GM10266 (cell line): ENCODE measurements at regions not wholly inside any gene's neighbourhood (a gene's known extent, or its start where the extent isn't known, plus 50 kb on each side); places are given as distances from the start of the nearest gene placed in this dataset.

ENCODE experiments used
- DNase-seq: peaks from one replicate; pipeline ENCODE4 v3.0.0; 2012; ENCODE audit errors: extremely low spot score
- TF ChIP-seq, protein P1 (sequence below): IDR thresholded peaks from 2 replicates; pipeline ENCODE4 v1.5.1; 2012; ENCODE audit warnings: mild to moderate bottlenecking, low read depth; ENCODE audit not compliant: control insufficient read depth, insufficient read depth; ENCODE audit errors: missing control alignments

DNA sequence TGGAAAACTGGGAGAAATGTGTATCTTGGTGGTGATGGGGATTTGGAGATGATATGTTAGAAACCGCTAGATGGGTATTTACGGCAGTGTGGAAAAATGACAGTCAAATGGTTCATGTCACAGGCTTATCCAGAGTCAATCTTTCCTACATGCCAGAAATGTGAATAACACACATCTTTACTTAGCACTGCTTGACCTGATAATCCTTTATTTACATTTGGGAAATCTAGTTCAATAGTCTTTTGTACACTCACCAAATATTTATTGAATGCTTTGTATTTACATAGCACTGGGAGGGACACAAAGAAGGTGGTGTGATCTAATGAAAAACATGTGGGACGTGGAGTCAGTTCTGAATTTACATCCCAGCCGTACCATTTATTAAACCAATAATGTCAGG is 208.2 kb downstream of the DIO2 start:
- DNase-seq, result no peak
- TF ChIP-seq, protein P1, sequence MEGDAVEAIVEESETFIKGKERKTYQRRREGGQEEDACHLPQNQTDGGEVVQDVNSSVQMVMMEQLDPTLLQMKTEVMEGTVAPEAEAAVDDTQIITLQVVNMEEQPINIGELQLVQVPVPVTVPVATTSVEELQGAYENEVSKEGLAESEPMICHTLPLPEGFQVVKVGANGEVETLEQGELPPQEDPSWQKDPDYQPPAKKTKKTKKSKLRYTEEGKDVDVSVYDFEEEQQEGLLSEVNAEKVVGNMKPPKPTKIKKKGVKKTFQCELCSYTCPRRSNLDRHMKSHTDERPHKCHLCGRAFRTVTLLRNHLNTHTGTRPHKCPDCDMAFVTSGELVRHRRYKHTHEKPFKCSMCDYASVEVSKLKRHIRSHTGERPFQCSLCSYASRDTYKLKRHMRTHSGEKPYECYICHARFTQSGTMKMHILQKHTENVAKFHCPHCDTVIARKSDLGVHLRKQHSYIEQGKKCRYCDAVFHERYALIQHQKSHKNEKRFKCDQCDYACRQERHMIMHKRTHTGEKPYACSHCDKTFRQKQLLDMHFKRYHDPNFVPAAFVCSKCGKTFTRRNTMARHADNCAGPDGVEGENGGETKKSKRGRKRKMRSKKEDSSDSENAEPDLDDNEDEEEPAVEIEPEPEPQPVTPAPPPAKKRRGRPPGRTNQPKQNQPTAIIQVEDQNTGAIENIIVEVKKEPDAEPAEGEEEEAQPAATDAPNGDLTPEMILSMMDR, result no peak

DNA sequence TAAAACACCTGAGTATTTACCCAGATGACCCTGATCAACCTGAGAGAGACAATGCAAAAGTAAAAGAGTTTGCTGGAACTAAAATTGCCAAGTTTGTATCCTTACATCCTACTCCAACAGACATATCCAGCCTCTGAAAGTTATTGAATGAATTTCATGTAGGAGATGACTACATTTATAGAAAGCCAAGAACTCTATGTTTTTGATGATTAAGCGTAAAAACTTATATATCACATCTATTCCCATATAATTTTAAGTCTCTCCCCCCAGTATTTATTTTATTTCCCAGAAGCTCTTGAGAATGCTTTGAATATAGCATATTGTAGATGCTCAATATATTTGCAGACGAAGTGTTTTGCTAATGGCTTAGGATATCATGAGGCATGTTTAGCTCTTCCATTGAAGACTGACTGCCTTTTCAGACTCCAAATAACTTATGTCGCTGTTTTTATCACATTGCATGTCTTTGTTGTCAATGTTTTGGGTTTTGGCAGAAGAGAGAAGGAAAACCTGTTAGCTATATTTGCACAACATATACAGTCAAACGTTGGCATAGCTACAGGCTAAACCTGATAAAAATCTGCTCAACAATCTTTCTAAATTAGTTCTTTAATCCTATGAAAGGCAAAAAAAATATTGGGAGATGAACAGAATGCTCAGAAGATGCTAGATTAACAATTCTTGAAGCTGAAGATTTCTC is 213.6 kb downstream of the DIO2 start:
- TF ChIP-seq, protein P1, result no peak

DNA sequence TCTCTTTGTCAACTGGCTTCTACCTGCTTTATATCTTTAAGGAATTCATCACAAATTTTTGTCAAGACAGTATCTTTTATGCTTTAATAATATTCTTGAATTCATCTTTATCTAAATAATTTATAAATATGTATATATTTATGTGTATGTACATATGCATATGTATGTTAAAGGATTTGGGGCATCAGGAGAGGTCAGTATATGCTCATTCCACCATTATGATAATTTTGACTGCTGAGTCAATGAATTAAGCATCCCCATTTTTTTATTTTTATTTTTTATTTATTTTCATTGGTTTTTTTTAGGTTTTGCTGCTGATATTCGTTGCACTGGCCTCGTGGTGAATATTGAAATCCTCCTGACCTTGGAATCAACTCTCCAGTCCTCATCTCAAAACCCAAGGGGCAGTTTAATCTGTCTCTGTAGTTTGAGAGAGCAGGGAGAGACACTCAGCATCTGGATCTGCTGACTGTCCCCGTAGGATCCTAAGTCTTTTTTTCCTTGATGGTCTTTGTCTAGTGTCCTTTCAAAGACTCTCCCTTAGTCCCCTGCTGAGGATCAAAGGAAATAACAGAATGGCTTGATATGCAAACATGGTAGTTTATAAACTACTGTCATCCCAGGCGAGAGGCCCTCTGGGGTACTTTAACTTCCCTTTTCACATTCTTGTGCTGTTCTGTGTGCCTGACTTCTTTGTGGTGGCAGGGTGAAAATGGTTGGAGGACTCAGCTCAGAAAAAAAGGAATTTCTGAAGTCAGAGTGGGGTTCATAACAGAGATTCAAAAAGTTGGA is 218.7 kb downstream of the DIO2 start:
- DNase-seq, result no peak
- TF ChIP-seq, protein P1, result no peak

More for the DNA sequence above, 213.6 kb downstream of the DIO2 start:
- DNase-seq, result no peak

DNA sequence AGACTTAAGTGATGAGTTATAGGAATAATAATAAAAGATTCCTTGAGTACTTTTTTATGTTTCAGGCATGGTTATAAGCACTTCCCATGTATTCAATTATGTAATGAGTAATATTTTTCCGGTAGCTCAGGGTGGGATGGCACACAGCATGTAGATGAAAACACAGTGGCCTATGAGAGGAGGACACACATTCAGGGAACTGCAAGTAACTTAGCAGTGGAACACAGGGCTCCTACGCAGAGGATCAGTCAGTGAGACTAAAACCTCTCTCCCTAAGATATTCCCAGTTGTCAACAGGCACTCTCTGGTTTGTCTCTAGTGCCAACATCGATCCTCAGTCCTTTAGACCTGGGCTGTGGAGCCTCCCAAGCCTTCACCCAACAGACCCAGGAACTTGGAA is 219.4 kb downstream of the DIO2 start:
- TF ChIP-seq, protein P1, result no peak

DNA sequence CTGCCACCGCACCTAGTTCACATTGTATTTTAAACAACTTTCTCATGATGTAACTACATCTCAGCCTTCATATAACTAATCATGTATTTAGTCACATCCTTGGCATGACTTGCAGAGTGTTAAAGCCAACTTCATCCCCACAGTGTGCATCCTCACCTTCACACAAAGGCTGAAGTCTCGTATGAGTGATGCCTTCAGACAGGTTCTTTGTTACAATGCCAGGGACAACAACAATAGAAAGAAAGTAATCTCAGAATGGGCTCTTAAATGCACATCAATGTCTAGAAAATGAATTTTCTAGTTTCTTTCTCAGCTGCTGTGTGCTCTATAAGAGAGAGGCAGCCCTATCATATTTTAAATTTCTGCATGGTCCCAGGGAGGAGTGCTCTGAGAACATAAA is 221.3 kb downstream of the DIO2 start:
- DNase-seq, result no peak
- TF ChIP-seq, protein P1, result no peak

More for the DNA sequence above, 219.4 kb downstream of the DIO2 start:
- DNase-seq, result no peak

DNA sequence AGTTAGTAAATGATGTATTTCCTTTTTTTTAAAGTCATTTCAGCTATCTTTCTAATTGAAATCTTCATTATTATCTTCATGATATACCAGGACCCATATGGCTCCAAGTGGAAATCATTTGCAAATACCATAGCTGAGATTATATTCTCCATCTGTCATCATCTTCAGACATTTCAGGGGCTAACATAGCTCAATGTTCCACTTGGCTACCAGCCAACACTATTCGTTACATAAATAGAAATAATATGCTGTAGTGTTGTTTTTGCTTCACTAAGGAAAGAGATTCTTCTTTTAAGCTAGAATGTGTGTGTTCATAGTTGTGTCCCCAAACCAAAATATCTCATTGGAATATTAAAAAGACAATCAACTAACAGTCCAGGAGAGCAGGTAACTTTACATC is 225.1 kb downstream of the DIO2 start:
- TF ChIP-seq, protein P1, result no peak
- DNase-seq, result no peak

DNA sequence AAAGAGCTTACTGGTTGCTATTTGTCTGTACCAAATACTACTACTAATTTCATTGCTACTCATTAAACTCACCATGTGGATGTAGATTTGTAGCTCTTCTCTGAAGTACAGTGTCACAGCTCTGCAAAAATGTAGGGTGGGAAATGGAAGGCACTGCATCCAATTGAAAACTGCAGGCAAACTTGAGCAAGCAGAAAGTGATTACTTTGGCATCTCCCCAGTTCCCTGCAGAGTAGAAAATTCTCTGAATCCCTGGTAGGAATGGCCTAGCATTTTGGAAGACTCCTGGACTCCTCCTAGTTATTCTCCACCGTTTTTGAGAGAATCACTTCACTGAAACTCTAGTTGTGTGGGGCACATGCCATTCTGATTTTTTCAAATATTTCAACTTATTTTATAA is 239.1 kb downstream of the DIO2 start:
- no peak for DNase-seq
- TF ChIP-seq, protein P1, result no peak
